WTC11 (cell line): ENCODE measurements at regions not wholly inside any gene's neighbourhood (a gene's known extent, or its start where the extent isn't known, plus 50 kb on each side); places are given as distances from the start of the nearest gene placed in this dataset.

ENCODE experiments used
- ATF6 ChIP-seq: sonication (generic); formaldehyde crosslinking; IDR thresholded peaks from 2 replicates; pipeline ENCODE4 v1.8.1; 2023; ENCODE audit warnings: mild to moderate bottlenecking, missing genetic modification reagents
- CTCF ChIP-seq: fragments of 200-600 bp; IDR thresholded peaks from 2 replicates; pipeline ENCODE4 v1.8.0; 2022; ENCODE audit warnings: antibody characterized with exemption
- ESRRA ChIP-seq: sonication (generic); formaldehyde crosslinking; IDR thresholded peaks from 2 replicates; pipeline ENCODE4 v1.8.1; 2022; ENCODE audit warnings: mild to moderate bottlenecking, missing genetic modification reagents, borderline replicate concordance
- HMGXB4 ChIP-seq: sonication (generic); formaldehyde crosslinking; IDR thresholded peaks from 2 replicates; pipeline ENCODE4 v1.8.1; 2023; ENCODE audit warnings: mild to moderate bottlenecking, moderate library complexity, missing genetic modification reagents
- MAX ChIP-seq: sonication (generic); formaldehyde crosslinking; IDR thresholded peaks from 2 replicates; pipeline ENCODE4 v1.8.0; 2022; ENCODE audit warnings: mild to moderate bottlenecking, missing genetic modification reagents
- NR1H2 ChIP-seq: sonication (generic); formaldehyde crosslinking; IDR thresholded peaks from 2 replicates; pipeline ENCODE4 v1.9.0; 2021; ENCODE audit warnings: mild to moderate bottlenecking, moderate library complexity, missing genetic modification reagents
- OVOL2 ChIP-seq: fragments of 250-450 bp; sonication (Bioruptor Pico); IDR thresholded peaks from 2 replicates; pipeline ENCODE4 v1.9.0; 2021; ENCODE audit warnings: mild to moderate bottlenecking, borderline replicate concordance
- ZBTB21 ChIP-seq: sonication (generic); formaldehyde crosslinking; IDR thresholded peaks from 2 replicates; pipeline ENCODE4 v1.8.1; 2023; ENCODE audit warnings: mild to moderate bottlenecking, missing genetic modification reagents, borderline replicate concordance
- ZNF138 ChIP-seq: sonication (generic); formaldehyde crosslinking; conservative IDR thresholded peaks from 2 replicates; pipeline ENCODE4 v1.8.1; 2022; ENCODE audit warnings: mild to moderate bottlenecking, moderate library complexity, missing genetic modification reagents
- TF ChIP-seq, protein P1 (sequence below): sonication (generic); formaldehyde crosslinking; IDR thresholded peaks from 2 replicates; pipeline ENCODE4 v1.8.0; 2023; ENCODE audit warnings: missing genetic modification reagents
- TF ChIP-seq, protein P2 (sequence below): fragments of 250-450 bp; sonication (Bioruptor Pico); conservative IDR thresholded peaks from 2 replicates; pipeline ENCODE4 v1.9.0; 2021; ENCODE audit warnings: mild to moderate bottlenecking
- TF ChIP-seq, protein P3 (sequence below): fragments of 250-450 bp; sonication (Bioruptor Pico); IDR thresholded peaks from 2 replicates; pipeline ENCODE4 v1.9.0; 2021; ENCODE audit warnings: mild to moderate bottlenecking, borderline replicate concordance

GRCh38 chr3:184642631-184643285 is 69.1 kb downstream of the MAGEF1 start:
- no peak for TF ChIP-seq HMGXB4
- TF ChIP-seq, protein P1, sequence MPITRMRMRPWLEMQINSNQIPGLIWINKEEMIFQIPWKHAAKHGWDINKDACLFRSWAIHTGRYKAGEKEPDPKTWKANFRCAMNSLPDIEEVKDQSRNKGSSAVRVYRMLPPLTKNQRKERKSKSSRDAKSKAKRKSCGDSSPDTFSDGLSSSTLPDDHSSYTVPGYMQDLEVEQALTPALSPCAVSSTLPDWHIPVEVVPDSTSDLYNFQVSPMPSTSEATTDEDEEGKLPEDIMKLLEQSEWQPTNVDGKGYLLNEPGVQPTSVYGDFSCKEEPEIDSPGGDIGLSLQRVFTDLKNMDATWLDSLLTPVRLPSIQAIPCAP (CRISPR knock-in tag), result no peak
- TF ChIP-seq MAX (CRISPR knock-in tag), result no peak
- no peak for TF ChIP-seq NR1H2 (CRISPR knock-in tag)
- no peak for TF ChIP-seq CTCF
- TF ChIP-seq ATF6 (CRISPR knock-in tag), result no peak
- TF ChIP-seq, protein P2, sequence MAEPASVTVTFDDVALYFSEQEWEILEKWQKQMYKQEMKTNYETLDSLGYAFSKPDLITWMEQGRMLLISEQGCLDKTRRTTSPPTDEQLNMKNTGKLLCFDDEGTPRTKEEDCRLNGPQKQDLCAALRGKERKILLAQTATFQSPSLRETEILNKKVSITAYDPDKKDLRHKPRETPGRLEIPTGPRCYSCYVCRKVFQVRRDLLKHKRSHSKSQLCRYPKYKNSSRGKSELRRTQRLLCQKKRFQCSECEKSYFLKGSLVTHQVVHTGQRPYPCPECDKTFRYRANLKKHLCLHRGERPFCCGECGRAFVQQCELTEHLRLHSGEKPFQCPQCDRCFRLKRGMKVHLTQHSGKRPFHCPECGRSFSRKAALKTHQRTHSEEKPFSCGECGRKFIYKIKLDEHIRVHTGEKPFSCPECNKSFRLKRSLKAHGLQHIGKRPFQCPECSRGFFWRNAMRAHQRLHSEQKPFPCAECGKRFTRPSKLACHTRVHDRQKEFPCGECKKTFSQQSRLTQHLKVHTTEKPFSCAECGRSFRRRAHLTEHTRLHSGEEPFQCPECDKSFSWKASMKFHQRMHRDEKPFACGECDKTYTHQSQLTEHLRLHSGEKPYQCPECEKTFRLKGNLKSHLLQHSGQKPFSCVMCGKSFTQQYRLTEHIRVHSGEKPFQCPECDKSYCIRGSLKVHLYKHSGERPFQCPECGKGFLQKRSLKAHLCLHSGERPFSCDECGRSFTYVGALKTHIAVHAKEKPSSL (CRISPR knock-in tag), result no peak
- TF ChIP-seq ZBTB21, result no peak
- TF ChIP-seq OVOL2 (CRISPR knock-in tag), result no peak
- TF ChIP-seq ESRRA (CRISPR knock-in tag), result no peak
- TF ChIP-seq, protein P3, sequence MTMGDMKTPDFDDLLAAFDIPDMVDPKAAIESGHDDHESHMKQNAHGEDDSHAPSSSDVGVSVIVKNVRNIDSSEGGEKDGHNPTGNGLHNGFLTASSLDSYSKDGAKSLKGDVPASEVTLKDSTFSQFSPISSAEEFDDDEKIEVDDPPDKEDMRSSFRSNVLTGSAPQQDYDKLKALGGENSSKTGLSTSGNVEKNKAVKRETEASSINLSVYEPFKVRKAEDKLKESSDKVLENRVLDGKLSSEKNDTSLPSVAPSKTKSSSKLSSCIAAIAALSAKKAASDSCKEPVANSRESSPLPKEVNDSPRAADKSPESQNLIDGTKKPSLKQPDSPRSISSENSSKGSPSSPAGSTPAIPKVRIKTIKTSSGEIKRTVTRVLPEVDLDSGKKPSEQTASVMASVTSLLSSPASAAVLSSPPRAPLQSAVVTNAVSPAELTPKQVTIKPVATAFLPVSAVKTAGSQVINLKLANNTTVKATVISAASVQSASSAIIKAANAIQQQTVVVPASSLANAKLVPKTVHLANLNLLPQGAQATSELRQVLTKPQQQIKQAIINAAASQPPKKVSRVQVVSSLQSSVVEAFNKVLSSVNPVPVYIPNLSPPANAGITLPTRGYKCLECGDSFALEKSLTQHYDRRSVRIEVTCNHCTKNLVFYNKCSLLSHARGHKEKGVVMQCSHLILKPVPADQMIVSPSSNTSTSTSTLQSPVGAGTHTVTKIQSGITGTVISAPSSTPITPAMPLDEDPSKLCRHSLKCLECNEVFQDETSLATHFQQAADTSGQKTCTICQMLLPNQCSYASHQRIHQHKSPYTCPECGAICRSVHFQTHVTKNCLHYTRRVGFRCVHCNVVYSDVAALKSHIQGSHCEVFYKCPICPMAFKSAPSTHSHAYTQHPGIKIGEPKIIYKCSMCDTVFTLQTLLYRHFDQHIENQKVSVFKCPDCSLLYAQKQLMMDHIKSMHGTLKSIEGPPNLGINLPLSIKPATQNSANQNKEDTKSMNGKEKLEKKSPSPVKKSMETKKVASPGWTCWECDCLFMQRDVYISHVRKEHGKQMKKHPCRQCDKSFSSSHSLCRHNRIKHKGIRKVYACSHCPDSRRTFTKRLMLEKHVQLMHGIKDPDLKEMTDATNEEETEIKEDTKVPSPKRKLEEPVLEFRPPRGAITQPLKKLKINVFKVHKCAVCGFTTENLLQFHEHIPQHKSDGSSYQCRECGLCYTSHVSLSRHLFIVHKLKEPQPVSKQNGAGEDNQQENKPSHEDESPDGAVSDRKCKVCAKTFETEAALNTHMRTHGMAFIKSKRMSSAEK (CRISPR knock-in tag), result no peak
- no peak for TF ChIP-seq ZNF138 (CRISPR knock-in tag)
